IMR-90 (cell line): ENCODE measurements at regions not wholly inside any gene's neighbourhood (a gene's known extent, or its start where the extent isn't known, plus 50 kb on each side); places are given as distances from the start of the nearest gene placed in this dataset.

Experiments used
- ATAC-seq: fragments of 200-7000 bp; cut with Tn5 transposase; 2 replicates; pipeline ENCODE4 v1.9.1; 2020; ENCODE audit warnings: low read depth, mild to moderate bottlenecking, moderate library complexity
- BruUV-seq: library from RNA; stranded (reverse); fragments of 400-500 nt; replicated peaks from 2 replicates; lab custom pipeline; 2021; lab: Mats Ljungman, UMichigan
- CTCF ChIA-PET: fragments of 300-600 bp; formaldehyde crosslinking; extraction: SDS; loops from one replicate; lab custom pipeline; 2021; ENCODE audit warnings: antibody characterized with exemption; lab: Yijun Ruan, JAX
- POLR2A ChIA-PET: fragments of 300-600 bp; sonication (Branson Sonifier 250); formaldehyde crosslinking; loops from one replicate; lab custom pipeline; 2022; ENCODE audit warnings: antibody characterized with exemption; ENCODE audit not compliant: unreplicated experiment; lab: Charles Lee
- DNase-seq: peaks from one replicate; pipeline ENCODE4 v3.0.0; 2013
- H2AFZ ChIP-seq: replicated peaks from 2 replicates; pipeline ENCODE3; 2013; ENCODE audit warnings: low read length, mild to moderate bottlenecking; ENCODE audit not compliant: poor library complexity
- H2AK5ac ChIP-seq: 2 replicates; pipeline ENCODE4 v1.6.1; 2013; ENCODE audit warnings: low read depth, low read length, inconsistent platforms
- H2AK9ac ChIP-seq: replicated peaks from 2 replicates; pipeline ENCODE3; 2013; ENCODE audit warnings: mild to moderate bottlenecking, low read depth, low read length, moderate library complexity; ENCODE audit not compliant: poor library complexity
- H2BK120ac ChIP-seq: 2 replicates; pipeline ENCODE4 v1.6.1; 2013; ENCODE audit warnings: low read depth, low read length, inconsistent platforms
- H2BK15ac ChIP-seq: 3 replicates; pipeline ENCODE4 v1.6.1; 2013; ENCODE audit warnings: low read depth, low read length, inconsistent platforms
- H2BK20ac ChIP-seq: 2 replicates; pipeline ENCODE4 v1.6.1; 2013; ENCODE audit warnings: low read depth, mild to moderate bottlenecking, inconsistent platforms, low read length, moderate library complexity
- H2BK5ac ChIP-seq: 2 replicates; pipeline ENCODE4 v1.6.1; 2013; ENCODE audit warnings: mild to moderate bottlenecking, low read depth, low read length, inconsistent platforms; ENCODE audit not compliant: poor library complexity, severe bottlenecking
- H3K14ac ChIP-seq: replicated peaks from 2 replicates; pipeline ENCODE4 v1.6.1; 2013; ENCODE audit warnings: low read depth, low read length, inconsistent platforms
- H3K18ac ChIP-seq: 2 replicates; pipeline ENCODE4 v1.6.1; 2013; ENCODE audit warnings: low read depth, low read length, control low read depth
- H3K23ac ChIP-seq: 2 replicates; pipeline ENCODE4 v1.6.1; 2013; ENCODE audit warnings: low read depth, low read length, inconsistent platforms
- H3K27ac ChIP-seq: 2 replicates; pipeline ENCODE4 v1.5.1; 2013; ENCODE audit warnings: mild to moderate bottlenecking, control low read depth, low read length; ENCODE audit not compliant: insufficient read depth
- H3K27me3 ChIP-seq: 2 replicates; pipeline ENCODE4 v1.6.1; 2013; ENCODE audit warnings: low read length; ENCODE audit not compliant: control insufficient read depth, insufficient read depth
- H3K36me3 ChIP-seq: 2 replicates; pipeline ENCODE4 v1.6.1; 2013; ENCODE audit warnings: low read length, mixed read lengths; ENCODE audit not compliant: control insufficient read depth, insufficient read depth
- H3K4ac ChIP-seq: 2 replicates; pipeline ENCODE4 v1.6.1; 2013; ENCODE audit warnings: low read depth, low read length, inconsistent platforms
- H3K4me1 ChIP-seq: 2 replicates; pipeline ENCODE4 v1.6.1; 2013; ENCODE audit warnings: low read length, mixed read lengths; ENCODE audit not compliant: control insufficient read depth, insufficient read depth
- H3K4me2 ChIP-seq: 2 replicates; pipeline ENCODE4 v1.6.1; 2013; ENCODE audit warnings: low read depth, mild to moderate bottlenecking, control low read depth, low read length, moderate library complexity
- H3K4me3 ChIP-seq: 2 replicates; pipeline ENCODE4 v1.5.1; 2013; ENCODE audit warnings: low read depth, mild to moderate bottlenecking, control low read depth, low read length, moderate library complexity; ENCODE audit not compliant: insufficient read depth
- H3K56ac ChIP-seq: 2 replicates; pipeline ENCODE4 v1.6.1; 2013; ENCODE audit warnings: low read length, inconsistent platforms; ENCODE audit not compliant: insufficient read depth; ENCODE audit errors: extremely low read depth
- H3K79me1 ChIP-seq, 2 experiments: 2 replicates each; pipeline ENCODE4 v1.6.1; 2013; ENCODE audit warnings: low read length in 2 of 2, inconsistent platforms in 1 of 2, low read depth in 1 of 2
- H3K9ac ChIP-seq: 2 replicates; pipeline ENCODE4 v1.6.1; 2013; ENCODE audit warnings: low read depth, low read length, control low read depth
- H3K9me1 ChIP-seq: 2 replicates; pipeline ENCODE4 v1.6.1; 2013; ENCODE audit warnings: low read length, inconsistent platforms; ENCODE audit not compliant: insufficient read depth
- H3K9me3 ChIP-seq: 2 replicates; pipeline ENCODE4 v1.6.1; 2013; ENCODE audit warnings: low read length; ENCODE audit not compliant: control insufficient read depth, insufficient read depth
- H4K20me1 ChIP-seq: 2 replicates; pipeline ENCODE4 v1.6.1; 2013; ENCODE audit warnings: low read length, inconsistent platforms; ENCODE audit not compliant: insufficient read depth
- H4K5ac ChIP-seq: 2 replicates; pipeline ENCODE4 v1.6.1; 2013; ENCODE audit warnings: mild to moderate bottlenecking, low read depth, low read length, control low read depth
- H4K8ac ChIP-seq, 2 experiments: 2 replicates each; pipeline ENCODE4 v1.6.1; 2013; ENCODE audit warnings: low read depth in 2 of 2, low read length in 2 of 2, control low read depth in 1 of 2, inconsistent platforms in 1 of 2
- H4K91ac ChIP-seq: 2 replicates; pipeline ENCODE4 v1.6.1; 2013; ENCODE audit warnings: low read depth, low read length, inconsistent platforms; ENCODE audit not compliant: insufficient read depth
- BHLHE40 ChIP-seq: fragments of 150-350 bp; IDR thresholded peaks from 2 replicates; pipeline ENCODE4 v1.6.1; 2016; ENCODE audit warnings: mild to moderate bottlenecking, low read depth, low read length
- CEBPB ChIP-seq: IDR thresholded peaks from 2 replicates; pipeline ENCODE4 v1.6.1; 2012; ENCODE audit warnings: low read depth, low read length, improper control_type of control experiment
- FOS ChIP-seq: fragments of 150-350 bp; IDR thresholded peaks from 2 replicates; pipeline ENCODE4 v1.6.1; 2016; ENCODE audit warnings: low read depth, low read length
- MAFK ChIP-seq: IDR thresholded peaks from 2 replicates; pipeline ENCODE4 v1.6.1; 2012; ENCODE audit warnings: low read depth, low read length, improper control_type of control experiment
- MAZ ChIP-seq: IDR thresholded peaks from 2 replicates; pipeline ENCODE4 v1.6.1; 2012; ENCODE audit warnings: low read depth, mild to moderate bottlenecking, low read length, improper control_type of control experiment, moderate library complexity, borderline replicate concordance
- MXI1 ChIP-seq: IDR thresholded peaks from 2 replicates; pipeline ENCODE4 v1.6.1; 2012; ENCODE audit warnings: low read depth, mild to moderate bottlenecking, low read length, moderate library complexity, borderline replicate concordance
- NFE2L2 ChIP-seq: fragments of 150-350 bp; IDR thresholded peaks from 2 replicates; pipeline ENCODE4 v1.6.1; 2016; ENCODE audit warnings: low read depth, mild to moderate bottlenecking, low read length
- POLR2A ChIP-seq: IDR thresholded peaks from 2 replicates; pipeline ENCODE4 v1.6.1; 2012; ENCODE audit warnings: mild to moderate bottlenecking, low read depth, low read length
- RAD21 ChIP-seq: IDR thresholded peaks from 2 replicates; pipeline ENCODE4 v1.6.1; 2012; ENCODE audit warnings: low read length, improper control_type of control experiment
- RCOR1 ChIP-seq: IDR thresholded peaks from 2 replicates; pipeline ENCODE4 v1.6.1; 2012; ENCODE audit warnings: mild to moderate bottlenecking, low read length, improper control_type of control experiment; ENCODE audit not compliant: insufficient replicate concordance
- SMC3 ChIP-seq: fragments of 150-350 bp; IDR thresholded peaks from 2 replicates; pipeline ENCODE4 v1.6.1; 2016; ENCODE audit warnings: low read depth, mild to moderate bottlenecking, antibody characterized with exemption, low read length, moderate library complexity
- WGBS, 2 experiments: methylation state at CpG; one replicate each; pipeline versions ENCODE4 v1.1.5 to v1.1.7; 2013; ENCODE audit warnings: missing lambda C conversion rate in 2 of 2; ENCODE audit not compliant: insufficient read length in 1 of 2; ENCODE audit errors: extremely low coverage in 2 of 2; 5-methylcytosine and 5-hydroxymethylcytosine counted together
- dilution Hi-C: fragments of 300-500 bp; cut with HindIII; formaldehyde crosslinking; loops from one replicate; pipeline ENCODE4 v1.14.3; 2018; ENCODE audit warnings: low sequenced_read_pairs; ENCODE audit not compliant: unreplicated experiment
- in situ Hi-C: fragments of 300-500 bp; cut with MboI; formaldehyde crosslinking; loops from 3 replicates; pipeline ENCODE4 v1.14.3; 2019; ENCODE audit warnings: low sequenced_read_pairs, inconsistent platforms, mixed read lengths
- intact Hi-C: fragments of 100-400 bp; cut with micrococcal nuclease; formaldehyde crosslinking; loops from 2 replicates; pipeline ENCODE4 v1.10.0; 2022
- TF ChIP-seq, protein P1 (sequence below): fragments of 150-350 bp; IDR thresholded peaks from 2 replicates; pipeline ENCODE4 v1.6.1; 2016; ENCODE audit warnings: low read depth, mild to moderate bottlenecking, low read length, moderate library complexity, borderline replicate concordance

DNA sequence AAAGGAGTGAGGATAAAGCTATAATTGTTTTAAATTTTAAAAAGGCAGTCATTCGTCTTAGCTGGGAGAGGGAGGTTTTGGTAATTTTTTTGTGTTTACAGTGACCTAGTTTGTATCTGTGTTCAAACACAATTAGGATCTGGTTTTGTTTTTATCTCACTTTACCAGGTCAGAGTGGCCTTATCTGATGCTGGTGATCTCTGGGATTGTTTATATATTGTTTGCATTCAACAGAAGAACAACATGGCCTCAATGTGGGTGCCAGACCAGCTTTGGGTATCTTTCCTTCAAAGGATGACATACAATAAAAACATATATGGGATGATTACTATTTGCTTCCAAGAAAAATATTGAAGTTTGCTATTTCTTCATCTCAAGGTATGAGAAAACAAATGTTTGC lies 272.2 kb upstream of the UGT8 start:
- no peak overlapping the region for H3K9ac ChIP-seq
- H3K4ac ChIP-seq = no peak overlapping the region
- no peaks in the 10 kb centered on the region for H3K79me1 ChIP-seq
- dilution Hi-C loops = no loop called here
- H3K18ac ChIP-seq = no peak overlapping the region
- H4K5ac ChIP-seq = no peak overlapping the region
- H3K14ac ChIP-seq = no peak overlapping the region
- no peak for ATAC-seq
- no peak overlapping the region for H2AK9ac ChIP-seq
- DNase-seq = no peak
- no peak overlapping the region for H2BK5ac ChIP-seq
- H2BK20ac ChIP-seq = no peak overlapping the region
- no peaks in the 10 kb centered on the region; the same call in 1 of the 2 replicates for H3K4me1 ChIP-seq
- no peak overlapping the region for H3K27ac ChIP-seq
- no peak overlapping the region for H4K8ac ChIP-seq
- no peaks in the 10 kb centered on the region for H4K20me1 ChIP-seq
- no peaks in the 10 kb centered on the region for H3K36me3 ChIP-seq
- no peak overlapping the region for H3K56ac ChIP-seq
- in situ Hi-C loops = no loop called here
- H2BK15ac ChIP-seq = no peak overlapping the region
- BruUV-seq = no TSS peak
- H2AFZ ChIP-seq = no peak overlapping the region
- whole genome bisulfite sequencing, 2 experiments = no CpG with 5 or more reads among the region's 1 CpG
- H3K23ac ChIP-seq = no peak overlapping the region
- intact Hi-C loops = no loop called here
- TF ChIP-seq BHLHE40 = no peak
- TF ChIP-seq RAD21 = no peak
- TF ChIP-seq MAZ = no peak
- TF ChIP-seq, protein P1, sequence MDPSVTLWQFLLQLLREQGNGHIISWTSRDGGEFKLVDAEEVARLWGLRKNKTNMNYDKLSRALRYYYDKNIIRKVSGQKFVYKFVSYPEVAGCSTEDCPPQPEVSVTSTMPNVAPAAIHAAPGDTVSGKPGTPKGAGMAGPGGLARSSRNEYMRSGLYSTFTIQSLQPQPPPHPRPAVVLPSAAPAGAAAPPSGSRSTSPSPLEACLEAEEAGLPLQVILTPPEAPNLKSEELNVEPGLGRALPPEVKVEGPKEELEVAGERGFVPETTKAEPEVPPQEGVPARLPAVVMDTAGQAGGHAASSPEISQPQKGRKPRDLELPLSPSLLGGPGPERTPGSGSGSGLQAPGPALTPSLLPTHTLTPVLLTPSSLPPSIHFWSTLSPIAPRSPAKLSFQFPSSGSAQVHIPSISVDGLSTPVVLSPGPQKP = no peak
- TF ChIP-seq FOS = no peak
- TF ChIP-seq NFE2L2 = no peak
- no peak for TF ChIP-seq RCOR1
- TF ChIP-seq SMC3 = no peak
- no peak for TF ChIP-seq MAFK
- TF ChIP-seq CEBPB = no peak
- no peak for TF ChIP-seq MXI1
- no peak for TF ChIP-seq POLR2A
- no peak overlapping the region for H4K91ac ChIP-seq
- ChIA-PET POLR2A (no interaction called here), CTCF (no interaction called here)
- 0 out of 2 replicates have a peak, but pooled peaks cover 4% of the 10 kb centered on the region for H3K9me1 ChIP-seq
- no peak overlapping the region for H3K4me2 ChIP-seq
- H3K4me3 ChIP-seq = no peak overlapping the region
- no peak overlapping the region for H2BK120ac ChIP-seq
- H3K27me3 ChIP-seq = no peaks in the 10 kb centered on the region
- no peak overlapping the region for H2AK5ac ChIP-seq
- no peaks in the 10 kb centered on the region for H3K9me3 ChIP-seq
